SKM-1 treated with dmso at 0.1 percent for 144 hours (cell line): ENCODE measurements at regions not wholly inside any gene's neighbourhood (a gene's known extent, or its start where the extent isn't known, plus 50 kb on each side); places are given as distances from the start of the nearest gene placed in this dataset.

Experiments
- DNase-seq: peaks from one replicate; lab custom pipeline; 2025; ENCODE audit not compliant: unreplicated experiment; lab: John Stamatoyannopoulos, UW

GRCh38 chr6:92181347-92181746 is 1238.0 kb downstream of the EPHA7 start:
- DNase-seq: no peak

GRCh38 chr6:92180090-92180489 is 1239.3 kb downstream of the EPHA7 start:
- DNase-seq: no peak

- DNase-seq: no peak
Measured at GRCh38 chr6:92176666-92177065, 1242.7 kb downstream of the EPHA7 start.

GRCh38 chr6:92174398-92175073 is 1244.8 kb downstream of the EPHA7 start:
- DNase-seq: no peak

- DNase-seq: no peak
Measured at GRCh38 chr6:92169506-92169905, 1249.9 kb downstream of the EPHA7 start.

DNA sequence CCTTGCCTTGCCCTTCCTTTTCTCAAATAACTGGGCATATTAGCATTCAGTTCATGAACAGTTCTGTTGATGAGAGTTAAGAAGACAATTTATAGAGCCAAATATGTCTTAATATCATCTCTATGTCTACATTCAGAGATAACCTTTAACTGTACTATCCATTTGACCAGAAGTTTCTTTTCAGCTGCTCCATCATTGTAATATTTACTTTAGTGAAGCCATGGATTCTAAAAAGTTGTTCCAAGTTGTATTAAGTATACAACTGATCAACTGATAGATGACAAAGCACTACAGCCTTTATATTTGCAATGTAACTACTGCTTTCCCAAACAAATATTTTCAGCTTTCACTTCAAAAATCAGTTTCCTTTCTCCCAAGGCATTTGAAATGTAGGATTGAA is 1252.7 kb downstream of the EPHA7 start:
- no peak for DNase-seq

GRCh38 chr6:92161953-92162352 is 1257.4 kb downstream of the EPHA7 start:
- no peak for DNase-seq

DNA sequence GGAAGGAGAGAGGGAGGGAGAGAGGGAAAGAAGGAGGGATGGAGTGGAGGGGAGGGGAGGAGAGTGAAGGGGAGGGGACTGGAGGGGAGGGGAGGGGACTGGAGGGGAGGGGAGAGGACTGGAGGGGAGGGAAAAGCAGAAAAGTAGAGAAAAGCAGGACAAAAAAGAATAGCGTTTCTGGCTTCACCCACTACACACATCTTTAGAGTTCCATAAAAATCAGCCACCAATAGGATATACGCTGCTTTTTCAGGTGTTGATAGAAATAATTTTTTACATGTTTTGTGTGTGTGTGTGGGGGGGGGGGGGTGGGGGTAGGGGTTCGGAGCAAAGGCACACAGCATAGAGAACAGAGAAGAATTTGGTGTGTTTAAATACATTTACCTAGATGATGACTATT is 1259.1 kb downstream of the EPHA7 start:
- DNase-seq: no peak

- DNase-seq: no peak
Measured at GRCh38 chr6:92159046-92159445, 1260.3 kb downstream of the EPHA7 start.

DNA sequence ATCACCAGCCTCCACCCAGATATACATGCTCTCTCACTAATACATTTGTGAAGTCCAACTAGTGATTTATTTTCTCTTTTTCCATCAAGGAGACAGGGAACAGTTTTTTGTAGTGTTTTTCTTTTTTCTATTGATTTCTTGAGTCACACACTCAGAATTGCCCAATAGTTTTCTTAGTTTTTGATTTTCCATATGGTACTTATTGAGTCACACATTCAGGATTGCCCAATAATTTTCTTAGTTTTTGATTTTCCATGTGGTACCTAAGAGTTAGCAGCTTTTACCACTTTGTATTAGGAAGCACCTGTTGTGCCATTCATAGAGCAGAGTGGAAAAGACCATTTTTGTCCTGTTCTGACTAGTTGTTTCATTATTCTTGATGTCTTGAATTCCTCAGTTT is 1268.8 kb downstream of the EPHA7 start:
- no peak for DNase-seq

DNA sequence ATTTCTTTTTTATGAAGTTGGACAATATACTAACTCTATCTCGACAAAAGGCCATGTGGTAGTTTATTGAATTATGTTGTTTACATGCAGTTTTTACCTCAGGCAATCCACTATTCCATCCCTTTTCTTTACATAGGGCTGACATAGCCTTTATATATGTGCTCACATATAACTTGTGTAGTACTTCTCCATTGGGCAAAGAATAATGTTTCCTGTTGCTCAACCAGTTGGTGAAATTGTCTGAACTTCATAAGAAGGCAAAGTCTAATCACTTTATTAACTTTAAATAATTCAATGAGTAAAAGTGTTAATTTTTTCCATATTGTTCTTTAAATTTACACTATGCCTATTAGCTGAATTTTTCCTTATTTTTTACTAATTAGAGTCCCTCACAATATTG is 1272.1 kb downstream of the EPHA7 start:
- peak; percentile 50 for DNase-seq

DNA sequence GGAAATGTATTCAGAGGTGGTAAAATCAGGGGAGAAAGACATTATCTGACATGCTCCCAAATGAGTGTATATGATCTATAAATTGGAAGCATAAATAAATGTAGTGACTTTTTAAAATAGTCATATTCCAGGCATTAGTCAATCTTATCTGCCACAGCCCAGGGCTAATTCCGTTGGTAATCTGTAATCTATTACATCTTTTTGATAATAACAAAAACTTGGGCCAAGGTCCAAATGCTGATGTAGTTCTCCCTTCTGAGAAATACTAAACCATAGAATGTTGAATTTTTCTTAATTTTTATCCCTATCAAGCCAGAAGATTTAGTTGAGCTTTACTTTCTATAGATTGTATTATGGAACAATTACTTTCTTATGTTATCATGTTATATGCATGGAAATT is 1279.8 kb downstream of the EPHA7 start:
- no peak for DNase-seq

DNA sequence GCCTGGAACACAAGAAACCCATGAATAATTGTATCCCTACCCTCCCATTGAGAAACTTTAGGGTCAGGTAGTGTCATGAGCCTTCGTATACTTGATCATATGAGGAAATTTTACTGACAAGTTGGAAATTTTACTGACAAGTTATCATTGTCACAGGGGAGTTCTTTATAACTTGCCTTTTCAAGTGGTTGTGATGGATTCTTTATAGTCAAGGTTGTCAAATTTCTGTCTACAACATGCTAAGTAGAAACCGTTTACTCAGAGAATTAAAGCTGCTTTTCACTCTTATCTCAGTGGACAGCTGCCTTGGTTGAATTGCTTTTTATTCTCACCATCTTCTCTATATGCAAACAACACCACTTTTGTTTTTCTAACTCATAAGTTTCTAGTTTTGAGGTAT is 1286.4 kb downstream of the EPHA7 start:
- no peak for DNase-seq

DNA sequence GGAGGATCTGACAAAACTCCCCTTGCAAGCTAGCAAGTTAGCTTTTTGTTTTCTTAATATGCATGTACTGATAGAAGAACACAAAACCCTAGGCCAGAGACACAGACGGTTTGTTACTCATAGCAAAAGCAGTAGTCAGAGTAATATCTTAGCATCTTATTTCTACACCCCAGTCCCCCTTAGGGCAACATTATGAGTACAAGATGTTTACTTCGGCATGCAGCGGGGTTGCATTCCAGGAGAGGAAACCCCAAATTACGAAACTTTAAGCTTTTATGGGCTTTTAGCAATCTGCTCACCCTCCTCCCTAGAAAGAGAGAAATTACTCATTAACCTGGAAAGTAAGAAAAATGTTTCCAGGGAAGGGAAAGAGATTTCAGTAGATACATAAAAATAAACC is 1286.9 kb downstream of the EPHA7 start:
- DNase-seq: no peak

- no peak for DNase-seq
Measured at GRCh38 chr6:92130944-92131343, 1288.4 kb downstream of the EPHA7 start.

DNA sequence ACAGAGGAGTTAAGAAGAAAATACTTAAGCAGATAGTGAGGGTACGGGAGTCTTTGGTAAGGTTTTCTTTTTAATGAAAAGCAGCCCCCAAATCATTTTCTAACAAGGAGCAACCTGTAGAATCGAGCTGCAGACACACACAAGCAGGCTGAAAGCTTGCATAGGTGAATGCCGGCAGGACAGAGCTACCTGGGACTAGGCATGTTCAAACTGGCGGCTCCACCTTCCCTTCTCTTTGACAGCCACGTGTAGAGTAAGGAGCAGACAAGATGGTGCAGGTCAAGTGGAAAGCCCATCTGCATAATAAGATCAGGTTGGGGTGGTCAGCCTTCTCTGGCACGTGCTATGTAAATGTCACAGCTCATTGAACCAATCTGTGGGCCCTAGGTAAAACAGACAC is 1292.4 kb downstream of the EPHA7 start:
- DNase-seq: no peak

DNA sequence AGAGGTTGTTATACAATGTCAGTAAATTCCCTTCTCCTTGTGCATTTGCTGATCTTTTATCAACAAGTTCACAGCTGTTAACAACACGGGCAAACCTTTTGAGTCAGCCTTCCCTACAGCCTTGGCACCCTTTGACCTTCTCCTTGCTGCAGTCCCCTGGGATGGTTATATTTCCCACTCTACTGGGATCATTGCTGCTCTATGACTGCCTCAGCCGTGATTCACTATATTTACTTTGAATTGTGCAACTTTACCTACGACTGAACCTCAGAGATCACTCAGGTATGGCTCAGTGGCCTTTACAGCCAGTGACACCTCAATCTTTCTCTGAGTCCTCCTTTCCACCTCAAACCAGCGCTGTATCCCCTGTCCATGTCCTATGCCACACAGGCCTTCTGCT is 1293.3 kb downstream of the EPHA7 start:
- DNase-seq: no peak

DNA sequence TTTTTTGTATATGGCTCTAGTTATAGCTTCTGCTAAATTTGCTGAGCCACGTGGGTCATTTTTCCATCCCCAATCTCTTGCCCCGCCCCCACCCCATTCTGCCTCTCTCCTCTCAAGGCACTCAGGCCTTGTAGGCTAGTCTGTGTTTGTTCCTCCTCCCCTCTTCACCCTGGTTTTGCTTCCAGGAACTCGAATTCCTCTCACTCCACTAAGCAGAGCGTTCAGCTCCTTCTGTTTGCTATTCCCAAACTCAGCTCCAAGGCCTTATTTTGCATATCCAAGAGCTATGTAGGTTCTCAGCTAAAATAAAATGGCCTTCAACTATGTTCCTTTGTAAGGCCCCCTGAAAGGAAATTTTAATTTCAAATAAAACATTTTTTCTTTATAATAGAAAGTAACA is 1293.7 kb downstream of the EPHA7 start:
- no peak for DNase-seq

DNA sequence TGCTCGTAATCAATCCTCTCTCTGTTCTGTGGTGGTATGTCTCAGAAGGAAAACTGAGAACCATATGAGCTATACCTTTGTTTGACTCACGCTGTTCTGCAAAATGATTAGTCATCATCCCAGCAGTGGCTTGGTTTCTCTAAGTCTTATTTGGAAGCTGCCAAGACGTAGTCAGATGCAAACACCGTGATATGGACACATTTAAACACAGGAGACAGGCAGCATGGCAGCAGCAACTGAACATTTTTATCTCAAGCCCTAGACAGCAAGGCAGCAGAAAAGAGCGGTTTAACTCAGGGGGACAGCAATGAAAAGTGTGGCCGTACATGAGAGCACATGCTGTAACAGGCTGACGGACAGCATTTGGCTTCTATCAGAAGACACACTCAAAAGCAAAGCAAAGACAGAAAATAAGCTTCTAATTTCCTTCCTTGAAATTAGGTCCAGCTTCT is 1295.1 kb downstream of the EPHA7 start:
- no peak for DNase-seq

DNA sequence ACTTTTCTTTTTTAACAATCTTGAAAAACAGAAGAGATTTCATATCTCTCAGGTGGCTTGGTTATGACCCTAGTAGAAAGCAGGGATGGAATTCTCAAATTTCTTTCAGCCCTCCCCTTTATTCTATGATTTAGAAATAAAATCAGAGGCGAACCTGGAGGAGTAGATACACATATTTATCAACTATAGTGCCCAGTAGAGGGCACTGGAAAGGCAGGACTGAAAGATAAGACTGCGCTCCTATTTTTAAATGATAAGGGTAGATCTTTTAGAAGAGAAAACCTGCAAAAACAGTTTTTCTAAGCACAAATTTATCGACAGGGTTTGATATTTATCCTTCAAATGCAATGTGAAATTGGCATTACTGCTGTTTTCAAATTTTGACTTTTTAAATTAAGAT is 1296.6 kb downstream of the EPHA7 start:
- no peak for DNase-seq

- DNase-seq: no peak
Measured at GRCh38 chr6:92121228-92121627, 1298.1 kb downstream of the EPHA7 start.

GRCh38 chr6:92117800-92118199 is 1301.6 kb downstream of the EPHA7 start:
- DNase-seq: no peak

DNA sequence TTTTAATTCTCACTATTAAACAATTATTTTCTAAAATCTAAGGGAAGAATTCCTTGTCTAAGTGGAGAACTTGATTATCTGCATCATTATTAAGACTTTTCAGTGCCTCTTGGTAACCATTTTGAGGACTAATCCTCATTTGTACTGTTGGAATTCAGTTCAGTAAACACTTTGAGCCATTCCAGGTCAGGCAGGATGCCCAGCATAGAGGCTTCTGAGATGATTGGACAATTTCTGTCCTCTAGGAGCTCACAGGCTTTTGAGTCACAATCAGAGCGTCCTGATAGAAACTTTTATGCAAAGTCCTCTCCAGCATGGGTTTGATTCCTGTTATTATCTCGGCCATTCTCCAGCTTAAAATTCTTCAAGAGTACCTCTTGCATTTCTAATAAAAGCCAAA is 1304.6 kb downstream of the EPHA7 start:
- no peak for DNase-seq
